Kidney (tissue), 13 donors: ENCODE measurements at regions not wholly inside any gene's neighbourhood (a gene's known extent, or its start where the extent isn't known, plus 50 kb on each side); places are given as distances from the start of the nearest gene placed in this dataset.

Source experiments
- DNase-seq, 5 donors: peaks; one replicate each; pipeline ENCODE4 v3.0.0-alpha.2; 2013 to 2020
- FAIRE-seq: peaks from 2 replicates; lab custom pipeline; 2012; peaks lifted over from hg19 to GRCh38; lab: Jason Lieb, UNC
- H3K27ac ChIP-seq, 2 donors: one replicate each; pipeline ENCODE4 v1.7.0; 2013; ENCODE audit warnings: low read depth in 2 of 2, low read length in 2 of 2, inconsistent platforms in 1 of 2
- H3K27me3 ChIP-seq: one replicate; pipeline ENCODE4 v1.7.1; 2013; ENCODE audit warnings: low read length, inconsistent platforms; ENCODE audit not compliant: control insufficient read depth, insufficient read depth
- H3K36me3 ChIP-seq, 3 donors: one replicate each; pipeline versions ENCODE4 v1.7.0 to v1.7.1; 2013; ENCODE audit warnings: low read length in 3 of 3, control low read depth in 1 of 3, inconsistent platforms in 1 of 3; ENCODE audit not compliant: insufficient read depth in 3 of 3, control insufficient read depth in 2 of 3
- H3K4me1 ChIP-seq, 3 donors: one replicate each; pipeline versions ENCODE4 v1.7.0 to v1.7.1; 2013; ENCODE audit warnings: low read length in 3 of 3, inconsistent platforms in 1 of 3, low read depth in 1 of 3; ENCODE audit not compliant: control insufficient read depth in 2 of 3, insufficient read depth in 2 of 3
- H3K4me3 ChIP-seq, 3 donors: one replicate each; pipeline versions ENCODE4 v1.7.0 to v1.8.1; 2013; ENCODE audit warnings: low read length in 3 of 3, control low read depth in 1 of 3, inconsistent platforms in 1 of 3
- H3K9ac ChIP-seq, 3 donors: one replicate each; pipeline versions ENCODE4 v1.7.0 to v1.7.1; 2013; ENCODE audit warnings: low read length in 3 of 3, control low read depth in 1 of 3, inconsistent platforms in 1 of 3
- H3K9me3 ChIP-seq, 3 donors: one replicate each; pipeline versions ENCODE4 v1.7.0 to v1.7.1; 2013; ENCODE audit warnings: low read length in 3 of 3, control low read depth in 1 of 3, inconsistent platforms in 1 of 3; ENCODE audit not compliant: control insufficient read depth in 2 of 3, insufficient read depth in 1 of 3
- intact Hi-C: fragments of 100-400 bp; cut with DNase I; formaldehyde crosslinking; loops from one replicate; pipeline ENCODE4 v1.11.1; 2022
- TF ChIP-seq, protein P1 (sequence below): IDR thresholded peaks from 3 replicates; pipeline ENCODE4 v1.5.1; 2012; ENCODE audit warnings: mild to moderate bottlenecking, moderate library complexity, borderline replicate concordance; ENCODE audit not compliant: insufficient read depth; ENCODE audit errors: extremely low read depth
- donor health status: control.
- donor health status: control.
- donor health status: control.
- donor health status: control.
- donor health status: control.
- donor health status: DM: yes; HTN: yes; CAD: no.
- donor health status: Normal renal cell carcinoma (clear cell type).

- intact Hi-C loops, result no loop called here
- DNase-seq, result no peak
- H3K9ac ChIP-seq, result no peak overlapping the region
- no peaks in the 10 kb centered on the region for H3K36me3 ChIP-seq
- no peaks in the 10 kb centered on the region for H3K27me3 ChIP-seq
- TF ChIP-seq, protein P1, sequence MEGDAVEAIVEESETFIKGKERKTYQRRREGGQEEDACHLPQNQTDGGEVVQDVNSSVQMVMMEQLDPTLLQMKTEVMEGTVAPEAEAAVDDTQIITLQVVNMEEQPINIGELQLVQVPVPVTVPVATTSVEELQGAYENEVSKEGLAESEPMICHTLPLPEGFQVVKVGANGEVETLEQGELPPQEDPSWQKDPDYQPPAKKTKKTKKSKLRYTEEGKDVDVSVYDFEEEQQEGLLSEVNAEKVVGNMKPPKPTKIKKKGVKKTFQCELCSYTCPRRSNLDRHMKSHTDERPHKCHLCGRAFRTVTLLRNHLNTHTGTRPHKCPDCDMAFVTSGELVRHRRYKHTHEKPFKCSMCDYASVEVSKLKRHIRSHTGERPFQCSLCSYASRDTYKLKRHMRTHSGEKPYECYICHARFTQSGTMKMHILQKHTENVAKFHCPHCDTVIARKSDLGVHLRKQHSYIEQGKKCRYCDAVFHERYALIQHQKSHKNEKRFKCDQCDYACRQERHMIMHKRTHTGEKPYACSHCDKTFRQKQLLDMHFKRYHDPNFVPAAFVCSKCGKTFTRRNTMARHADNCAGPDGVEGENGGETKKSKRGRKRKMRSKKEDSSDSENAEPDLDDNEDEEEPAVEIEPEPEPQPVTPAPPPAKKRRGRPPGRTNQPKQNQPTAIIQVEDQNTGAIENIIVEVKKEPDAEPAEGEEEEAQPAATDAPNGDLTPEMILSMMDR, result no peak
- no peaks in the 10 kb centered on the region for H3K9me3 ChIP-seq
- H3K4me1 ChIP-seq, result no peaks in the 10 kb centered on the region
- FAIRE-seq, result no peak
- no peak overlapping the region for H3K4me3 ChIP-seq
- no peak overlapping the region for H3K27ac ChIP-seq
These were observed 71.0 kb downstream of the SIK1 start for GRCh38 chr21:43355925-43356289.

- Histone ChIP-seq H3K9me3 (no peaks in the 10 kb centered on the region), H3K27ac (no peak overlapping the region), H3K27me3 (no peaks in the 10 kb centered on the region), H3K36me3 (no peaks in the 10 kb centered on the region), H3K9ac (no peak overlapping the region), H3K4me1 (no peaks in the 10 kb centered on the region), H3K4me3 (no peak overlapping the region)
- DNase-seq (no peak), FAIRE-seq (no peak)
- TF ChIP-seq, protein P1, result no peak
- intact Hi-C loops, result no loop called here
These were observed 71.5 kb downstream of the SIK1 start for GRCh38 chr21:43355266-43355924.

DNA sequence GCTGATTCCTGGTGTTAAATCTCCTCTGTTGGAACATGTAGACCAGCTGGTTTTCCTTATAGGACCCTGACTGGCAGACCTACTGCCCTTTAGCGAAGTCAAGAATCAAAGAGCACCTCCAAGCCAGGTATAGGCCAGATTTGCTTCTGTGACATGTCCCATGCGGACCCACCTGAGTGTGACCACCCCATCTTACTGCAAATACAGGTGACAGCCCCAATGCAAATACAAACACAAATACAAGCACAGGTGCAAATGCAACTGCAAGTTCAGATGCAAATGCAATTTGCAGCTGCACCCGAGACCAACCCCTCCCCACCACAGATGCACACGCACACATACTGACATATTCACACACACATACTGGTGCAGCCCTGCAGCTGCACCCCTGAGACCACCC is 72.3 kb downstream of the SIK1 start:
- H3K27ac ChIP-seq, result no peak overlapping the region
- no peak for FAIRE-seq

More for the DNA sequence above, 72.3 kb downstream of the SIK1 start:
- TF ChIP-seq, protein P1, result no peak
- Histone ChIP-seq H3K36me3 (no peaks in the 10 kb centered on the region), H3K9me3 (no peaks in the 10 kb centered on the region), H3K27me3 (no peaks in the 10 kb centered on the region), H3K4me1 (no peaks in the 10 kb centered on the region), H3K9ac (no peak overlapping the region), H3K4me3 (no peak overlapping the region)
- DNase-seq, result no peak
- intact Hi-C loops, result no loop called here
